K562 (cell line): ENCODE measurements at regions not wholly inside any gene's neighbourhood (a gene's known extent, or its start where the extent isn't known, plus 50 kb on each side); places are given as distances from the start of the nearest gene placed in this dataset.

Experiments
- FOXP4 ChIP-seq: sonication (generic); formaldehyde crosslinking; IDR thresholded peaks from 2 replicates; pipeline ENCODE4 v1.8.0; 2022; ENCODE audit warnings: mild to moderate bottlenecking, missing genetic modification reagents, borderline replicate concordance
- NFXL1 ChIP-seq: fragments of 450-650 bp; formaldehyde crosslinking; IDR thresholded peaks from 2 replicates; pipeline ENCODE4 v1.4.0; 2021; ENCODE audit warnings: mild to moderate bottlenecking
- POLR2A ChIP-seq: fragments of 450-650 bp; conservative IDR thresholded peaks from 2 replicates; pipeline ENCODE4 v1.6.1; 2016
- SMAD3 ChIP-seq: fragments of 450-650 bp; formaldehyde crosslinking; conservative IDR thresholded peaks from 2 replicates; pipeline ENCODE4 v1.4.0; 2020; ENCODE audit warnings: mild to moderate bottlenecking
- U2AF2 ChIP-seq: fragments of 200-400 bp; formaldehyde crosslinking; optimal IDR thresholded peaks from 2 replicates; pipeline ENCODE3; 2017; ENCODE audit warnings: low read depth, mild to moderate bottlenecking, low read length

GRCh38 chr9:36479101-36479500, 79.0 kb upstream of the RNF38 start:
- TF ChIP-seq POLR2A (no peak), FOXP4 (no peak), NFXL1 (no peak), SMAD3 (CRISPR knock-in tag) (no peak), U2AF2 (no peak)
